Esophagus squamous epithelium (tissue), 5 donors: ENCODE measurements at regions not wholly inside any gene's neighbourhood (a gene's known extent, or its start where the extent isn't known, plus 50 kb on each side); places are given as distances from the start of the nearest gene placed in this dataset.

Experiments
- DNase-seq: peaks from one replicate; lab custom pipeline; 2025; lab: John Stamatoyannopoulos, UW
- H3K27ac ChIP-seq, 4 donors: fragments of 200-600 bp; sonication (generic); one replicate each; pipeline ENCODE4 v1.5.1; 2016 to 2019; ENCODE audit warnings: mild to moderate bottlenecking in 1 of 4
- H3K27me3 ChIP-seq, 4 donors: fragments of 200-600 bp; sonication (generic); 1 replicate in 3 of 4; 2 replicates in 1 of 4; pipeline versions ENCODE4 v1.5.1 to v1.6.0; 2017 to 2021; ENCODE audit warnings: antibody characterized with exemption in 1 of 4
- H3K36me3 ChIP-seq, 3 donors: fragments of 200-600 bp; sonication (generic); one replicate each; pipeline ENCODE4 v1.5.1; 2016 to 2019
- H3K4me1 ChIP-seq, 3 donors: fragments of 200-600 bp; sonication (generic); one replicate each; pipeline ENCODE4 v1.5.1; 2017 to 2019
- H3K4me3 ChIP-seq, 4 donors: fragments of 200-600 bp; sonication (generic); 1 replicate in 3 of 4; 2 replicates in 1 of 4; pipeline ENCODE4 v1.5.1; 2016 to 2019; ENCODE audit warnings: mild to moderate bottlenecking in 2 of 4, moderate library complexity in 1 of 4
- H3K9me3 ChIP-seq, 3 donors: fragments of 200-600 bp; sonication (generic); one replicate each; pipeline ENCODE4 v1.5.1; 2016 to 2019
- POLR2A ChIP-seq, 4 donors: fragments of 450-650 bp; IDR thresholded peaks; one replicate each; pipeline ENCODE4 v1.6.1; 2017; ENCODE audit warnings: antibody characterized with exemption in 4 of 4, mild to moderate bottlenecking in 4 of 4, moderate library complexity in 3 of 4
- WGBS, 2 donors: methylation state at CpG; one replicate each; pipeline ENCODE4 v1.1.5; 2018; 5-methylcytosine and 5-hydroxymethylcytosine counted together
- intact Hi-C: fragments of 100-400 bp; cut with DNase I; formaldehyde crosslinking; loops from one replicate; pipeline ENCODE4 v1.15.0; 2022
- TF ChIP-seq, protein P1 (sequence below), 6 experiments: fragments of 450-650 bp in 4 of 6; fragments of 200-600 bp in 2 of 6; sonication (generic) in 2 of 6; IDR thresholded peaks; one replicate each; pipeline ENCODE4 v1.5.1; 2016 to 2019; ENCODE audit warnings: antibody characterized with exemption in 6 of 6, mild to moderate bottlenecking in 4 of 6, moderate library complexity in 4 of 6
- donor health status: DM: yes; HTN: yes; CAD: no.

DNA sequence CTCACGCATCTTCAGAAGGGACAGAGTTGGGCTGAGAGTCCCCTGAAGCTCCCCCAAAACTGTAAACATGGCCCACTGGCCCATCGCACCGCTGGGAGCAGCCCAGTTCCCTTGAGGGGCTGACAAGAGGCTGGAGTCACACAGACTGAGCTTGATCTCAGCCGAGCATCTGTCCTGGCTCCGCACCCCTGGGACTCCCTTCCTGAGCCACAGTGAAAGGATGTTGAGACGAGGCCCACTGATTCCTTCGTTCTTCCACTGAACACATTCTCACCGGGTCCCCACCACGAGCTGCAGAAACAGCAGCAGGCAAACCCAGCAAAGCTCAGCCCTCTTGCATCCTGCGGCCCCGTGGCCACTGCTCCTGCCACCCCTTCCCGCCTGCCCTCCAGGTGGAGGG is 145.9 kb upstream of the CIBAR2 start:
- Histone ChIP-seq H3K27ac (no peak overlapping the region), H3K27me3 (peaks cover 0 to 49% (median 0%) of the 10 kb centered on the region in 4 donors), H3K9me3 (no peaks in the 10 kb centered on the region), H3K4me3 (no peak overlapping the region), H3K36me3 (no peaks in the 10 kb centered on the region), H3K4me1 (peaks cover 0 to 3% (median 0%) of the 10 kb centered on the region in 3 donors)
- TF ChIP-seq, protein P1, sequence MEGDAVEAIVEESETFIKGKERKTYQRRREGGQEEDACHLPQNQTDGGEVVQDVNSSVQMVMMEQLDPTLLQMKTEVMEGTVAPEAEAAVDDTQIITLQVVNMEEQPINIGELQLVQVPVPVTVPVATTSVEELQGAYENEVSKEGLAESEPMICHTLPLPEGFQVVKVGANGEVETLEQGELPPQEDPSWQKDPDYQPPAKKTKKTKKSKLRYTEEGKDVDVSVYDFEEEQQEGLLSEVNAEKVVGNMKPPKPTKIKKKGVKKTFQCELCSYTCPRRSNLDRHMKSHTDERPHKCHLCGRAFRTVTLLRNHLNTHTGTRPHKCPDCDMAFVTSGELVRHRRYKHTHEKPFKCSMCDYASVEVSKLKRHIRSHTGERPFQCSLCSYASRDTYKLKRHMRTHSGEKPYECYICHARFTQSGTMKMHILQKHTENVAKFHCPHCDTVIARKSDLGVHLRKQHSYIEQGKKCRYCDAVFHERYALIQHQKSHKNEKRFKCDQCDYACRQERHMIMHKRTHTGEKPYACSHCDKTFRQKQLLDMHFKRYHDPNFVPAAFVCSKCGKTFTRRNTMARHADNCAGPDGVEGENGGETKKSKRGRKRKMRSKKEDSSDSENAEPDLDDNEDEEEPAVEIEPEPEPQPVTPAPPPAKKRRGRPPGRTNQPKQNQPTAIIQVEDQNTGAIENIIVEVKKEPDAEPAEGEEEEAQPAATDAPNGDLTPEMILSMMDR (IDR thresholded peaks at IDR 0.05) = no peak
- no peak for TF ChIP-seq POLR2A (IDR thresholded peaks at IDR 0.05)
- 100% methylated on average over 2 of the region's 12 CpGs; no CpG with 5 or more reads in 1 of the 2 donors for WGBS, 2 donors
- intact Hi-C loops = no loop called here
- no peak for DNase-seq

DNA sequence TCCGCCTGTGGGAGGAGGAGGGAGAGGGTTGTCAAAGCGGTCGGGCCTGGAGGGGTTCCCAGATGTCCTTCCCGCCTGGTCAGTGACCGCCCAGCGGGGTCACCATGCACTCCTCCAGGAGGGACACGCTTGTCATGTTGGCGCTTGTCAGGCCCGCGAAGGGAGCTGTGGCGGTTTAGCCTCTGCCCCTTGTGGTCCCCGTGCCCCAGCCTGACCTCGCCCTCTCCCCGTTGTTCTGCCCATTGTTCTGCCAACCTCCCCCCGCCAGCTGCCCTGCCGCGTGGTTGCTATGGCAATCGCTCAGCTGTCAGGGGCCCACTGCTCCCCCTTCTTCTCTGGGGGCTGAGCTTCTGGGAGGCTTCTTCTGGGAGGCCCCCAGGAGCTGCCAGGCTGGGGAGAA is 146.4 kb upstream of the CIBAR2 start:
- Histone ChIP-seq H3K4me1 (no peaks in the 10 kb centered on the region), H3K9me3 (no peaks in the 10 kb centered on the region), H3K27ac (no peak overlapping the region), H3K36me3 (no peaks in the 10 kb centered on the region), H3K27me3 (peaks cover 0 to 44% (median 0%) of the 10 kb centered on the region in 4 donors), H3K4me3 (no peak overlapping the region)
- 53% methylated on average over 8 of the region's 18 CpGs; no CpG with 5 or more reads in 1 of the 2 donors for WGBS, 2 donors
- TF ChIP-seq, protein P1 (IDR thresholded peaks at IDR 0.05) = no peak
- no peak for TF ChIP-seq POLR2A (IDR thresholded peaks at IDR 0.05)
- intact Hi-C loops = no loop called here
- DNase-seq = no peak

DNA sequence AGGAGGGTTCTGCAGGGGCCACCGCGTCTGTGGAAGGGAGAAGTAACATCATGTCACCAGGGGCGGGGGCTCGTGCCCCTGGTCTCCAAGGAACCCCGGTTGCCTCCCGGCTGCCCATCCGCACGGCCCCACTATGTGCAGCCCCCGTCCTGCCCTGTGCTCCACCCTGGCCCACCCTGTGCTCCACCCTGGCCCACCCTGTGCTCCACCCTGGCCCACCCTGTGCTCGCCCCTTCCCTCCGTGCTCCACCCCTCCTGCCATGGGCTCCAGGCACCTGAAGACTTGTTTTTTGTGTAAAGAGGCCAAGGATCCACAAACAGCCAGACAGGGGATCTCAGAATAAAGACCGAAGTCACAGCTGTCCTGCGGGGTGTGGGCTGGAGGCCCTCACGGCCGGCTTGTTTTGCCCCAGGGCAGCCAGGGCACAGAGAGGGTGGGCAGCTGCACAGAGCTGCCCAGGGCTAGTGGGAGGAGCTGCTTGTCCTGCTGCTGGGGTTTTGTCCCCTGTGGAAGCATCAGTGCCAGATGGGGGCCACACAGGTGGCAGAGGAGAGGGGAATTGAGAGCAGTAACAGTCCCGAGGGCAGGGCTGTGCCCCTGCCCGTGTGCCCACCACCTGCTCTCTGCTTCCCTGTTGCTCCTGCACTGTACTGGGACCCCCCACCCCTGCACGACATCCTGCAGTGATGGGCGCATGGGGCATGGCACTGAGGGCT is 147.0 kb upstream of the CIBAR2 start:
- Histone ChIP-seq H3K27ac (no peak overlapping the region), H3K9me3 (no peaks in the 10 kb centered on the region), H3K4me1 (no peaks in the 10 kb centered on the region), H3K4me3 (no peak overlapping the region), H3K36me3 (no peaks in the 10 kb centered on the region), H3K27me3 (peaks cover 0 to 38% (median 0%) of the 10 kb centered on the region in 4 donors)
- WGBS, 2 donors = 80 to 100% methylated on average over 1 to 6 of the region's 19 CpGs
- intact Hi-C loops = no loop called here
- TF ChIP-seq, protein P1 (IDR thresholded peaks at IDR 0.05) = no peak
- no peak for TF ChIP-seq POLR2A (IDR thresholded peaks at IDR 0.05)
- DNase-seq = no peak

DNA sequence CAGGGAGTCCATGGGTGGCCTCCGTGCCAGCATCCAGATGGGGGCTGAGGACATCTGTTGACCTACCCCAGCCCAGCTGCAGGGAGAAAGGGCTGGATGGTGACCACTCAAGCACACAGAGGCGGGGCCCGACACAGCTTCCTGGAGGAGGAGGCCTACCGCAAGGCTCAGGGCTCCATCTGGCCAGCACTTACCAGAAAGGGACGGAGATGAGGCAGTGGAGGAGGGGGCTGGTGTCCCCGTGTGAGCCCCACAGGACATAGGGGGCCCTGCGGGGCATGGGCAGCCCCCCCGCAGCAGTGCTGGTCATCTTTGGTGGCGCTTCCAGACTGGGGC is 147.5 kb upstream of the CIBAR2 start:
- Histone ChIP-seq H3K4me3 (no peak overlapping the region), H3K36me3 (no peaks in the 10 kb centered on the region), H3K9me3 (no peaks in the 10 kb centered on the region), H3K4me1 (no peaks in the 10 kb centered on the region), H3K27me3 (peaks cover 0 to 32% (median 0%) of the 10 kb centered on the region in 4 donors), H3K27ac (no peak overlapping the region)
- WGBS, 2 donors = 92 to 100% methylated on average over 3 to 4 of the region's 9 CpGs
- DNase-seq = no peak
- intact Hi-C loops = no loop called here
- TF ChIP-seq, protein P1 (IDR thresholded peaks at IDR 0.05) = no peak
- TF ChIP-seq POLR2A (IDR thresholded peaks at IDR 0.05) = no peak

DNA sequence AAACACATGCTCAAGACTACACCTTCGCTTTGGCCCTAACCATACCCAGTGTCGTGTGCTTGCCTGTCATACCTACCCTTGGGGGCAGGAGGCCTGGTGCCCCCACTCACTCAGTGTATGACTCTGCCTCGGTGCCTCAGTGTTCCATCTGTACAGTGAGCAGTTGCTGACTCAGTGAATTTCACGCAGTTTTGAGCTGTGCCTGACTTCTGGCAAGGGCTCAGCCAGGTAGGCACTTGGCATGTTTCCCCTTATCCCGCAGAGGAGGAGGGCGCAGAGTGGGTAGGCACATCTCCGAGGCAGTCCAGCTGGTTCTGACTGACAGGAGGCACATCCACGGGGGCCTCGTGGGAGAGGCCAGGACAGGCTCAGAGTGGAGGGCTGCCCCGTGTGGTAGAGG is 148.9 kb upstream of the CIBAR2 start:
- no peak for DNase-seq
- H3K4me1 ChIP-seq = no peaks in the 10 kb centered on the region
- H3K27ac ChIP-seq = no peak overlapping the region
- no peaks in the 10 kb centered on the region for H3K36me3 ChIP-seq
- H3K4me3 ChIP-seq = no peak overlapping the region
- no peaks in the 10 kb centered on the region for H3K9me3 ChIP-seq
- H3K27me3 ChIP-seq = peaks cover 0 to 32% (median 0%) of the 10 kb centered on the region in 4 donors
- intact Hi-C loops = no loop called here
- TF ChIP-seq POLR2A (IDR thresholded peaks at IDR 0.05) = no peak
- TF ChIP-seq, protein P1 (IDR thresholded peaks at IDR 0.05) = no peak
- 36 to 85% methylated on average over 3 to 4 of the region's 10 CpGs for WGBS, 2 donors
